Pancreas (tissue), 10 donors: ENCODE measurements at regions not wholly inside any gene's neighbourhood (a gene's known extent, or its start where the extent isn't known, plus 50 kb on each side); places are given as distances from the start of the nearest gene placed in this dataset.

Experiments
- ATAC-seq, 4 donors: fragments of 200-7000 bp; cut with Tn5 transposase; one replicate each; pipeline versions ENCODE4 v1.8.0 to v1.9.1; 2020; ENCODE audit warnings: mild to moderate bottlenecking in 4 of 4, moderate library complexity in 4 of 4
- DNase-seq, 6 donors: peaks; one replicate each; pipeline ENCODE4 v3.0.0-alpha.2; 2020
- FAIRE-seq: peaks from 2 replicates; lab custom pipeline; 2012; peaks lifted over from hg19 to GRCh38; lab: Jason Lieb, UNC
- H3K27ac ChIP-seq, 4 donors: fragments of 200-600 bp; sonication (generic); 1 replicate in 3 of 4; 2 replicates in 1 of 4; pipeline versions ENCODE4 v1.5.0 to v1.8.0; 2020
- H3K27me3 ChIP-seq, 4 donors: fragments of 200-600 bp; one replicate each; pipeline ENCODE4 v1.8.0; 2021
- H3K36me3 ChIP-seq, 3 donors: fragments of 200-600 bp; sonication (generic) in 1 of 3; one replicate each; pipeline versions ENCODE4 v1.5.0 to v1.8.0; 2020 to 2021
- H3K4me1 ChIP-seq, 3 donors: fragments of 200-600 bp; one replicate each; pipeline ENCODE4 v1.8.0; 2021
- H3K4me3 ChIP-seq, 4 donors: fragments of 200-600 bp; sonication (generic) in 2 of 4; one replicate each; pipeline versions ENCODE4 v1.5.0 to v1.8.0; 2020 to 2021
- H3K9me3 ChIP-seq, 4 donors: fragments of 200-600 bp; one replicate each; pipeline ENCODE4 v1.8.0; 2021
- WGBS, 2 donors: extraction: QIAGEN DNeasy Blood & Tissue Kit; methylation state at CpG; one replicate each; pipeline ENCODE4 v1.1.7; 2013; 5-methylcytosine and 5-hydroxymethylcytosine counted together
- intact Hi-C, 3 donors: fragments of 100-400 bp; cut with DNase I; formaldehyde crosslinking; loops; one replicate each; pipeline versions ENCODE4 v1.11.1 to v1.14.2; 2022
- TF ChIP-seq, protein P1 (sequence below), 4 donors: fragments of 200-600 bp; sonication (generic) in 3 of 4; IDR thresholded peaks; one replicate each; pipeline versions ENCODE4 v1.5.0 to v1.8.0; 2021; ENCODE audit warnings: antibody characterized with exemption in 4 of 4
- donor health status: healthy with polysubstance abuse.
- donor health status: DM: no; HTN: no; CAD: no; lungs with moderate emphysema.
- donor health status: DM: no; HTN: no; CAD: no.
- donor health status: control.
- donor health status: control.
- donor health status: Bipolar disorder and iron deficiency.
- donor health status: DM: yes; HTN: yes; CAD: no.
- donor health status: DM: no; HTN: no; CAD: no.
- donor health status: DM: no; HTN: no; CAD: no.
- donor health status: DM: yes; HTN: yes; CAD: no.

DNA sequence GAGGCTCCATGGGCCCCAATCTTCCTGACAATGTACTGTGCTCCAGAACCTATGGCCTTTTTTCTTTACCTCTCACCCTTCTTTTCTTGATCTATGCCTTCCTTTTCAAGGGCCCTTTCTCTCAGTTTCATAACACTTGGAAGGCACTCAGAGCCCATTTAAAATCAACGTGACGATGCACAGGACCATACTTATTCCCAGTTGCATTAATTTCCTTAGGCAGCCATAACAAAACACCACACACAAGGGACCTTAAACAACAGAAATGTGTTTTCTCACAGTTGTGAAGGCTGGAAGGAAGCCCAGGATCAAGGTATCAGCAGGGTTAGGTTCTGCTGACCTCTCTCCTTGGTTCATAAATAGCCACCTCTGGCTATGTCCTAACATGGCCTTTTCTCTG lies 414.0 kb upstream of the TNP1 start:
- ATAC-seq (no peak), FAIRE-seq (no peak), DNase-seq (no peak)
- intact Hi-C loops: no loop called here
- no peak overlapping the region for H3K4me3 ChIP-seq
- H3K27ac ChIP-seq: no peak overlapping the region
- no peaks in the 10 kb centered on the region for H3K4me1 ChIP-seq
- H3K9me3 ChIP-seq: no peaks in the 10 kb centered on the region
- H3K27me3 ChIP-seq: no peaks in the 10 kb centered on the region
- TF ChIP-seq, protein P1, sequence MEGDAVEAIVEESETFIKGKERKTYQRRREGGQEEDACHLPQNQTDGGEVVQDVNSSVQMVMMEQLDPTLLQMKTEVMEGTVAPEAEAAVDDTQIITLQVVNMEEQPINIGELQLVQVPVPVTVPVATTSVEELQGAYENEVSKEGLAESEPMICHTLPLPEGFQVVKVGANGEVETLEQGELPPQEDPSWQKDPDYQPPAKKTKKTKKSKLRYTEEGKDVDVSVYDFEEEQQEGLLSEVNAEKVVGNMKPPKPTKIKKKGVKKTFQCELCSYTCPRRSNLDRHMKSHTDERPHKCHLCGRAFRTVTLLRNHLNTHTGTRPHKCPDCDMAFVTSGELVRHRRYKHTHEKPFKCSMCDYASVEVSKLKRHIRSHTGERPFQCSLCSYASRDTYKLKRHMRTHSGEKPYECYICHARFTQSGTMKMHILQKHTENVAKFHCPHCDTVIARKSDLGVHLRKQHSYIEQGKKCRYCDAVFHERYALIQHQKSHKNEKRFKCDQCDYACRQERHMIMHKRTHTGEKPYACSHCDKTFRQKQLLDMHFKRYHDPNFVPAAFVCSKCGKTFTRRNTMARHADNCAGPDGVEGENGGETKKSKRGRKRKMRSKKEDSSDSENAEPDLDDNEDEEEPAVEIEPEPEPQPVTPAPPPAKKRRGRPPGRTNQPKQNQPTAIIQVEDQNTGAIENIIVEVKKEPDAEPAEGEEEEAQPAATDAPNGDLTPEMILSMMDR (IDR thresholded peaks at IDR 0.05): no peak
- 76 to 82% methylated on average over 2 of the region's 2 CpGs for WGBS, 2 donors
- H3K36me3 ChIP-seq: no peaks in the 10 kb centered on the region

DNA sequence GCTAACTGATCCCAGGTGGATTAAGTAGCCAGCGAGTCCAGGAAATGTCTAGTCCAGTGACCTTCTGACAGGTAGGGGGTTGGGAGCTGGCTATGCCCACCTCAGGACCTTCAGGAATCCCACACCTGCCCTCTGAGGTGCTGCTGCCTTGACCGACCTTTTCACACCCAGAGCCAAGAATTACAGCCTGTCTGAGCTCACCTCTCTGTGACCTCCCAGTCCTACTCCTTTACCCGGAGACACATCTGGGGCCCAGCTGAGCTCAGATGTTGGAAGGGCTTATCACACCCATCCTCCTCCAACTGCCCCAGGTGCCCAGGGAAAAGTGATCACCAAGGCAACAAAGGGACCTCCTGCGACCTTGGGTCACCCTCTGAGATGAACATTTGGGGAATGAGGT lies 413.3 kb upstream of the TNP1 start:
- TF ChIP-seq, protein P1 (IDR thresholded peaks at IDR 0.05): no peak
- intact Hi-C loops: no loop called here
- 75 to 82% methylated on average over 4 of the region's 4 CpGs for WGBS, 2 donors
- Histone ChIP-seq H3K9me3 (no peaks in the 10 kb centered on the region), H3K4me3 (no peak overlapping the region), H3K36me3 (no peaks in the 10 kb centered on the region), H3K27ac (no peak overlapping the region), H3K4me1 (no peaks in the 10 kb centered on the region), H3K27me3 (no peaks in the 10 kb centered on the region)
- DNase-seq (no peak), ATAC-seq (no peak), FAIRE-seq (no peak)

DNA sequence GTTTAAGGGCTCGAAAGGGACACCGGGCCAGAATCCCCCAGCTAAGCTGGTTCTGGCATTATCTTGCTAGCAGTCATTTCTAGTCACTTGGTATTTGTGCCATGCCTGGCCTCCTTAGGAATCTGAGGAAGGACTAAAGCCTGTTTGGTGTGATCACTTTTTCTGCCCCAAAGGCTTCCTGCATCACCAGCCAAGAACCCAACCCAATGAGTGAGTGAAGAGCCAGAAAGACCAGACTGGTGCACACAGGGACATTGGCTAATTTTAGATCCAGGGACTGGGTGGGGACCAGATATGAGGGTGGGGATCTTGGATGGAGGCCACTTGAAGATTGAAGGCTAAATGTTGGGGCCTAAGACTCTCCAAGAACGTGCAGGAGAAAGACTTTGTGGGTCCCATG lies 411.9 kb upstream of the TNP1 start:
- intact Hi-C loops: no loop called here
- WGBS, 2 donors: 66 to 95% methylated on average over 3 of the region's 3 CpGs
- Histone ChIP-seq H3K36me3 (no peaks in the 10 kb centered on the region), H3K27me3 (no peaks in the 10 kb centered on the region), H3K27ac (no peak overlapping the region), H3K9me3 (no peaks in the 10 kb centered on the region), H3K4me3 (no peak overlapping the region), H3K4me1 (no peaks in the 10 kb centered on the region)
- FAIRE-seq (no peak), DNase-seq (no peak), ATAC-seq (no peak)
- TF ChIP-seq, protein P1 (IDR thresholded peaks at IDR 0.05): no peak

DNA sequence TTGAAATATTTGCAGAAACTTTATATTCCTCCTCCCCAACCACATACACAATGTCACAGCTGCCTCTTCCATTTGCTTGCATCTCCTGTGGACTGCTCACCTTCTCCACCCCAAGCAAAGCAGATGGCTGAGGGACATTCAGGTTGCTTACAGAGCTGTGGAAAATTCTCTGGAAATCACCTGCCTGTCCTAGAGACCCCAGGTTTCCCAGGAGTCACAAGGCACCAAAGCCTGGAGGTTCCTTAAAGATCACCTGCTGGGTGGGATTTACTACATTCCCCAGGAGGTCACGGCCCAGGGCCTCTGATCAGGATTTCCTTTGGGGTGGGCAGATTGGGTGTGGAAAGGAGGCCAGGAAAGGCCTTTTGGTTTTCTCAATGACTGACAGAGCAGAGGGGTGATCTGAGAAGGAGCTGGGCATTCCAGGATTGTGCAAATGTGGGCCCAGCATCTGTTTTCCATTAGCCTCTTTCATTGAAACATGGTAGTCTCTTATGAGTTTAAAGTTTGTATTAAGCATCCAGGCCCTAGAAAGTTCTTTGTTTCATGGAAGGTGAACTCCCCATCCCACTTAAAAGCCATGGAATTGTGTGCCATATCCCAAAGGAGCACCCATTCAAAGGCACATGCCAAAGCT lies 410.7 kb upstream of the TNP1 start:
- FAIRE-seq (no peak), ATAC-seq (no peak), DNase-seq (no peak)
- Histone ChIP-seq H3K4me1 (no peaks in the 10 kb centered on the region), H3K4me3 (no peak overlapping the region), H3K27me3 (no peaks in the 10 kb centered on the region), H3K36me3 (no peaks in the 10 kb centered on the region), H3K9me3 (no peaks in the 10 kb centered on the region), H3K27ac (no peak overlapping the region)
- intact Hi-C loops: no loop called here
- TF ChIP-seq, protein P1 (IDR thresholded peaks at IDR 0.05): no peak
- 85 to 100% methylated on average over 1 of the region's 1 CpG for WGBS, 2 donors

DNA sequence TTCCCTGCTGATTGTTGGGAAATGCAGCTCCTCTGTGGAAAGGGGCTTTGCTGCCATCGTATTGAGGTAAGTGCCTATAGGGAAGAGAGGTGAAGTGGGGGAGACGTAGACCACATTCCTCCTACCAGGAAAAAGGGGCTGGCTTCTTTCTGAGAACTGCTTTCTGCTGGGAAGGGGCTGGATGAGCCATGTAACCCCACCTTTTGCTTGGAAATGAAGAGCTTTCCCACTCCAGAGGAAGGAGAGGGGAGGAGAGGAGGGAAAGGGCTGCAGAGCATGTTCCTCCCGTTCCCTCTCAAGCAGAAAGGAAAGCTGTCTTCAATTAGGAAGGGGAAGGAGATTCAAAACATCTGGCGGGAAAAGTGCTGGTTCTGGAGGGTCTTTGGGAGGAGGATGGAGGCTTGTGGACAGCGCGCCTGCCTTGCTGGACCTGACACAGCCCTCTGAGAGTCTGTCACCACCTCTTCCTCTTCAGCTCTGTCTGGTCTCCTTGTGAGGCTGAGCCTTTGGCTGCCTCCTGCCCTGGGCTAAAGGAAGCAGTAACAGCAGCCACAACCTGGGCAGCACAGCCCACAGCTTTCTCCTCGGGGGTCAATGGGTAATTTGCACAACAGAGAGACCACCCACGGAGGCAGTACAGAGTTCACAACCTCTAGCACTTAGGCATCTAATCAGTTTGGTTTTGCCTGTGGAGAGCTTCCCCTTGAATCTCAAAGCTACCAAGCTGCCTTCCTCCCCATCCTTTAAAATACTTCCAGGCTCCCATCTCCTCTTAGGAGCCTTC lies 410.0 kb upstream of the TNP1 start:
- FAIRE-seq (no peak), DNase-seq (no peak), ATAC-seq (no peak)
- WGBS, 2 donors: 56 to 63% methylated on average over 8 of the region's 8 CpGs
- H3K36me3 ChIP-seq: no peaks in the 10 kb centered on the region
- H3K4me3 ChIP-seq: no peak overlapping the region
- no peak overlapping the region for H3K27ac ChIP-seq
- intact Hi-C loops: no loop called here
- H3K27me3 ChIP-seq: no peaks in the 10 kb centered on the region
- no peaks in the 10 kb centered on the region for H3K9me3 ChIP-seq
- TF ChIP-seq, protein P1 (IDR thresholded peaks at IDR 0.05): no peak
- no peaks in the 10 kb centered on the region for H3K4me1 ChIP-seq
